ENCODE measurements at regions not wholly inside any gene's neighbourhood (a gene's known extent, or its start where the extent isn't known, plus 50 kb on each side); places are given as distances from the start of the nearest gene placed in this dataset.
"Not testable (repeated sequence)": the region's sequence is repeated elsewhere in the genome, so short reads cannot be mapped to it uniquely, and the experiment has no call there.

DNA sequence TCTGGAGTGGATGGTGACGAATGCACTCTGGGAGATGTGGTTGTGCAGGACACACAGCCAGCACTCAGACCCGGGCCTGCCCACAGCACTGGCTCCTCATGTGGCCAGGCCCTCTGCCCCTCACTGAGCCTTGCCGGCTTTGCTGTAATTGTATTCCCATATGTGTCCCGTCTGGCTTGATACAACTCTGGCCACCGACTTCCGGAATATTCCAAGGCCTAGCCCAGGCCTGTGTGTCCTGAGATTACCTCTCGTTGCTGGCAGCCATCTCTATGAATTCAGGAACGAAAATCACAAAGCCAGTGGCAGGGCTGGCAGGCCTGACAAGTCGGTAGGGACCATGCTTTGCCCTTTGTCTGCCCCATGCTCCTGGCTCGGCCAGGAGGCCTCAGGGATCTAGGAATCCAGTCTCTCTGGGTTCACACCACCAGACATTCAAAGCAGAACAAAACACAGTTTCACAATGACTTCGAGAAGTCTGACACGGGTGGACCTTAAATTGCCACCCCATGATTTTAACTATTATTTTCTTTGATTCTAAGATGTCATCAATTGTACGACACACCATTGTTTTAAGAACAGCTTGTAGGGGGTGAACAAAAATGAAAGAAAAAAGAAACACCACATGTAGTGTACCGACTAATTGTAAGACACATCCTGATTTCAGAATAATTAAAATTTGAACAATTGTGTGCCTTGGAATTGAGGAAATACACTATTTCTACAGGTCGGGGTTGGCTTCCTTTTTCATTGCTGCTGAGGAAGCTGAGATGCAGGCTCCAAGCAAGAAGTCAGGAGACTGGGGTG is 154.5 kb downstream of the BCL2L11 start:
- H3K9me3 ChIP-seq; H3K27ac ChIP-seq; H3K27me3 ChIP-seq; H3K36me3 ChIP-seq; DNase-seq; H3K4me3 ChIP-seq; intact Hi-C loops (cut with DNase I); H3K4me1 ChIP-seq: not testable (repeated sequence)
- WGBS, 2 donors = 84 to 92% methylated on average over 13 to 14 of the region's 15 CpGs

DNA sequence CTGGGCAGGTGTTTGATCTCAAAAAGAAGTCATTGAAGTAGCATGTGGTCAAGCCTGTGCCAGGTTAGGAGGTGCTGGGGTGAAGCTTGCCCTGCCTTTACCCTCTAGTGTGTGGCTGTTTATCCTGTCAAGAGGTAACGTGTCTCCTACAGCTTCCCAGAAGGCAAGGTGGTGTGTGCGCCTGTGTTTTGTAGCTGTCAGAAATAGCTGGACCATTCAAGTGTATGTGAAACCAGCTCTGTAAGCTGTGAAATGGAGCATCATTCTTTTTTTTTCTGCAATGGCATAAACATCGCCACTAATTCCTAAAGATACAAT is 155.1 kb downstream of the BCL2L11 start:
- H3K4me3 ChIP-seq, H3K9me3 ChIP-seq: not testable (repeated sequence)

DNA sequence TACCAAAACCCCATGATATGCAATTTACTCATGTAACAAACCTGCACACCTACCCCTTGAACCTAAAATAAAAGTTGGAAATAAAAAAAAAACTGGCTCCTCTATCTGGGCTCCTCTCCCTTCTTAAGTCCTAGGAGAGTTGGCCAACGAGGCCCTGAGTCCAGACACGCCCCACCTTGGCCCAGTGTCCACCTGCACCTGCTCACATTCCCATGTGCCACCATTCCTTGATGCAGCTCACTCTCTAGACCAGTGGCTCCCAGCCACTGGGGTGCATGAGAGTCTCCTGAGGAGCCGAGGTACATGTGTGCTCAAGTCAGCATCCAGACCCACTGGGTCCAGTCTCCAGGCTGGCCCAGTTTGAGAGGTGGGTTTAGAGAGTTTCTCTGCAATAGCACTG is 157.4 kb downstream of the BCL2L11 start:
- H3K27me3 ChIP-seq; DNase-seq; H3K4me3 ChIP-seq; H3K36me3 ChIP-seq; H3K27ac ChIP-seq; H3K9me3 ChIP-seq; intact Hi-C loops (cut with DNase I); H3K4me1 ChIP-seq: not testable (repeated sequence)
- WGBS, 2 donors = 80 to 88% methylated on average over 3 of the region's 3 CpGs

More for the DNA sequence above, 155.1 kb downstream of the BCL2L11 start:
- peak in 2 of 4 donors; percentile 17 to 48 for TF ChIP-seq POLR2AphosphoS5 (IDR thresholded peaks at IDR 0.05)
- H3K27me3 ChIP-seq; H3K27ac ChIP-seq; H3K4me1 ChIP-seq; intact Hi-C loops (cut with DNase I); DNase-seq; H3K36me3 ChIP-seq: not testable (repeated sequence)
- WGBS, 2 donors = 92 to 97% methylated on average over 2 of the region's 3 CpGs

DNA sequence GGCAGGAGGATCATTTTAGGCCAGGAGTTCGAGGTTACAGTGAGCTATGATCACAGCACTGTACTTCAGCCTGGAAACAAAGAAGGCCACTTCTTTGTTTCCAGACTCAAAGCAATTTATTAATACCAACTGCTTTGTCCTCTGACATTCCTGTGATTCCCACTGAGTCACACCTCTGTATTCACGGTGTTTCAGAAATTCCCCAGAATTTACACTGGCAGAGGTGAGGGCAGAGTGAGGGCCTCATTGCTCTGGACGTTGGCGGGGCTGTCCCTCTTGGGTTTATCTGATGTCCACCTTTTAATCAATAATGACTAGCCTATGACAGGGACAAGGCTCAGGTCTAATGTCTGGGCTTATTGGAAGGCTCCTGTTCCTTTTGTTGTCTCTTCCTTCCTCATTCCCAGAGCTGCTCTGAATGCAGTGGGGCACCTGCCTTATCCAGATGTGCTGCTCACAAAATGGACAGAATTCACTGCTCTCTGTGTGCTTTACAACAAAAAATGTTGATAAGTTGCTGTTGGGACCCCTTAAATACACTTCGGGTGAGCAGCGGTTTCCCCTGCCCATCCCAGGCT is 160.1 kb downstream of the BCL2L11 start:
- WGBS, 2 donors = 74 to 96% methylated on average over 2 of the region's 6 CpGs
- H3K27ac ChIP-seq; H3K4me3 ChIP-seq; H3K4me1 ChIP-seq; H3K9me3 ChIP-seq; intact Hi-C loops (cut with DNase I); H3K36me3 ChIP-seq; DNase-seq; H3K27me3 ChIP-seq: not testable (repeated sequence)

DNA sequence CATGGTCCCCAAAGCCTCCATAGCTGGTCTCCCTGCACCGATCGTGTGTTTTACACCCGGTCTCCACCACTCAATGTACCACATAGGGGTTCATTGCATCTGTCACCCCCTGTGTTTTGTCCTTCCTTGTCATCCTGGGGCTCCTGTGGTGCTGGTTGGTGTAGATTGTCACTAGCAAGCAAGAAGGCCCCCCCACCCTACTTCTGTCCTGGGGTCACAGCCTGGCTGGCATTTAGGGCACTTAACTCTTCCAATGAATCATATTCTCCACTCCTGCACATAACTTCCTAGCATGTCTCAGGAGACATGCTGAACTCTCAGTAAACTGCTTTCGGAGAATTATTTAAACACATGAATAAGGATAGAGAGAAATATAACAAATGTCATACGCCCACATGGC is 161.4 kb downstream of the BCL2L11 start:
- no CpG with 5 or more reads among the region's 5 CpGs for WGBS, 2 donors
- H3K27me3 ChIP-seq; H3K27ac ChIP-seq; intact Hi-C loops (cut with DNase I); H3K9me3 ChIP-seq; H3K4me3 ChIP-seq; DNase-seq; H3K36me3 ChIP-seq; H3K4me1 ChIP-seq: not testable (repeated sequence)

DNA sequence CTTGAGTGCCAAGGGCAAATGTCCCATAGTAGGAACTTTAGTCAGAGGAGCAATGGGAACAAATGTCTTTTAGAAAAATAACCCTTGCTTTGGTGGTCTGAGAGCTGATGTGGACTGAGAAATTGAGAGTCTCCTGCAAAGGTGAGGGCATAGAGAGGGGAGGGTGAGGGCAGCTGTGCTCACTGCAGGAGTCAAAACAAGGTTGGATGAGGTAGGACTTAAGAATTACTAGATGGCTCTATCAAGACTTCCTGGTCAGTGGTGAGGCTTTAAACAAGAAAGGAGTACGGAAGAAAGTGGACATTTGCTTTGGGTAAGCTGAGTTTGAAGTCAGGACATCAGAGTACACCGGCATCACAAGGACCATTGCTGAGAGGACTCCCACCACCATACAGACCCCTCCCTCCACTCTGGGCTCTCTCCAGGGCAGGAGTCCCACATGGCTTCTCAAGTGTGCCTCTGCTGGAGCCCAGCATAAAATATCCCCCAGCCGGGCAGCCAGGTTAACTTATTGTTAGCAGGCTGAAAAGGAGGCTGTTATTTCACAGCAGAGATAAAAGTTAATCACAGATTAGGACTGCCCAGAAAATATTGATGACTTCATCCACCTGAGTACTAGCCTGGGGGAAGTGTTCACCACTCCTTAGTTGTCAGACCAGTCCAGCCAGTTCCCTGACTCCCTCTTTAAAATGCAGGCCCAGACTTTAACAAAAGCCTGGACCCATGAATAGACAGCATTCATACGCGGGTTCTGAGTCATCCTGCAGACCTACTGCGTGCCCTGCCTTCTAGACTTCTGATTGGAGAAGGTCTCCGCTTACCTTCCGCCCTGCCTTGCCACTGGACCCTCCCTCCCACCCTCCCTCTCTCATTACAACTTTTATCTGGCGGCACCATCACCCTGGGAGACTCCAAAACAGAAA is 167.2 kb downstream of the BCL2L11 start:
- intact Hi-C loops (cut with DNase I); H3K27me3 ChIP-seq; DNase-seq; H3K4me1 ChIP-seq; H3K27ac ChIP-seq; H3K9me3 ChIP-seq; H3K4me3 ChIP-seq; H3K36me3 ChIP-seq: not testable (repeated sequence)
- 20 to 65% methylated on average over 7 to 8 of the region's 9 CpGs for WGBS, 2 donors

DNA sequence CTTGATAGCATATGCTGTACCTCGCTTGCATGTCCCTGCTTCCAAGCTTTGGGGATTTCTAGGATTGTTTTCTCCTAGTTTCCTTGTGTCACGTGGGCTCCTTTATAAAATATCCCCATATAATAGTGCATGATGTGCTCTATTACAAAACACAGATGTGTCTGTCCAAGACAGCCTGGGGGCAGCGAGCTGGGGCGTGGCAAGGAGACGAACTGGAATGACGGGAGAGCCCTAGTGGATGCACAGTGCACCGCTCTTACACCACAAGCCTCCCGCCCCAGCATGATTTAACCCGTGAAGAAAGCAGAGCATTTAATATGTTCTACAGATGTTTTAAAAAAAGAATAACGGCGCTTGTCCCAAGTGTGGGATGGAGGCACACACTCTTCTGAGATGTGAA is 169.7 kb downstream of the BCL2L11 start:
- H3K4me1 ChIP-seq; H3K4me3 ChIP-seq; DNase-seq; intact Hi-C loops (cut with DNase I); H3K36me3 ChIP-seq; H3K27ac ChIP-seq; H3K27me3 ChIP-seq; H3K9me3 ChIP-seq: not testable (repeated sequence)
- 33 to 86% methylated on average over 10 of the region's 11 CpGs for WGBS, 2 donors

DNA sequence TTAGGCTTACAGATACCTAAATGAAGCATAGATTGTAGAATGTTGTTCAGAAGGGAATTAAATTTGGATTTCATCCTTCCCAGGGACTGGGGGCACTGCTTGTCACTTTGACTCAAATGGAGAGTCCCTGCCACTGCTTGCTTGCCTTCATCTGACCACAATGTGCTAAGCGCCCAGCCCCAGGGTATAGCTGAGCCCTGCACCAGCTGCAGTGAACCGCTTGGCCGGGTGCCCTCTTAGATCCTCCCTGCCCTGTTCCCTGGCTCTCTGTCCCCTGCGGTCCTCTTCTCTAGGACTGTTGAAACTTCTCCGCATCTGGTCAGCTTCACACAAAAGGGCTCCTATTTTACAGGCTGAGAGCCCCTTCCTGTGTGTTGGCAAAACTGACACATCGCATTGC is 170.9 kb downstream of the BCL2L11 start:
- intact Hi-C loops (cut with DNase I) = not testable (repeated sequence)

DNA sequence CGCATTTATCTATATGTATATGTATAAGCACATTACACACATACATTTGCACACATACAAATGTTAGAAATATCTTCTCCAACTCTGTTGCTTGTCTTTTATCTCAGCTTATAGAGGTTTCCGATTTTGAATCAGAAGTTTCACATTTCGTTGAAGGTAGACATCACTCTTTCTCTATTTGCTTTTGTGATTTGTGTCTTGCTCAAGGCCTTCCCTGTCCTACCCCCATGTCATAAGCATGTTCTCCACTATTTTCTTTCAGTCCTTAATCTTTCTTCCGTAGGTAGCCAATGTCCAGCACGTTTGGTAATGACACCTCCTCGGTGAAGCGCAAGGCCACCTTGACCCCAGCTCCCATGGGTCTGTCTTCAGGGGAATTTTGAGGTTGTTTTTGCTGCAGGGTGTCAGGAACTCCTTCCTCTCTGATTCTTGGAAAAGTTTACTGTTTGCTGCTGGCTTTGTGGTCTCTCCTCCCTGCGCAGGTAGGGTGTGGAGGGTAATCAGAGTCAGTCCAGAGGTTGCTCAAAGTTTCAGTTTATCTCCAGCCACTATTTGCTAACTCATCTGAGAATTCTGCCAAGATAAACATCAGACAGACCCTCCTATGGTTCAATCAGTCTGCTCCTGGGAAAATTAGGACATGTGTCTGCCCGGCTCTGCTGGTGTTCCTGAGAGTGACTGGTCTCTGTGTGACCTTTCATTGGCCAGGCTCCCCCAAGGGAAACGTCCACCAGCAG is 171.7 kb downstream of the BCL2L11 start:
- H3K27me3 ChIP-seq; H3K4me3 ChIP-seq; H3K27ac ChIP-seq; H3K4me1 ChIP-seq; H3K9me3 ChIP-seq; intact Hi-C loops (cut with DNase I); DNase-seq; H3K36me3 ChIP-seq: not testable (repeated sequence)
- WGBS, 2 donors = 9 to 67% methylated on average over 7 of the region's 10 CpGs

More for the DNA sequence above, 170.9 kb downstream of the BCL2L11 start:
- not testable (repeated sequence) for H3K9me3 ChIP-seq, H3K27me3 ChIP-seq, H3K27ac ChIP-seq, H3K4me1 ChIP-seq, DNase-seq, H3K36me3 ChIP-seq, H3K4me3 ChIP-seq
- WGBS, 2 donors = 23 to 64% methylated on average over 5 of the region's 6 CpGs

DNA sequence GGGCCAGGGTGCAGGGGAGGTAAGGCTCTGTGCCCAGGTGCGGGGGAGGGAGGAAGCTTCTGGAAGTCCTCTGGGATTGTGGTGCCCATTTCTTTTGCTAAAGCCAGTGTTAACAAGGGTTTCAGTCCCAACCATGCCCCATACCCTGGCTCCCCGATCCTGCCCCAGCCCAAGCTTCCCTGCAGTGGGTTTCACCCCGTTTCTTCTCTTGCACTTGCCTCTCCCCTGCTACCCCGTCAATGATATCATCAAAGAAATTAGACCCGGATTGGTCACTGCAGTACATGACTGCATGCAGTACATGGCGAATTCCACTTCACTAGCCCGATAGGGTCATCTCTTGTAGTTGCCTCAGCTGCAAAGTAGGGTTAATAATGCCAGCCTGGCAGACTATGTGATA is 174.0 kb downstream of the BCL2L11 start:
- H3K27ac ChIP-seq; H3K4me3 ChIP-seq; DNase-seq; H3K4me1 ChIP-seq; H3K27me3 ChIP-seq; intact Hi-C loops (cut with DNase I); H3K36me3 ChIP-seq; H3K9me3 ChIP-seq: not testable (repeated sequence)
- 94 to 95% methylated on average over 2 to 4 of the region's 7 CpGs for WGBS, 2 donors

DNA sequence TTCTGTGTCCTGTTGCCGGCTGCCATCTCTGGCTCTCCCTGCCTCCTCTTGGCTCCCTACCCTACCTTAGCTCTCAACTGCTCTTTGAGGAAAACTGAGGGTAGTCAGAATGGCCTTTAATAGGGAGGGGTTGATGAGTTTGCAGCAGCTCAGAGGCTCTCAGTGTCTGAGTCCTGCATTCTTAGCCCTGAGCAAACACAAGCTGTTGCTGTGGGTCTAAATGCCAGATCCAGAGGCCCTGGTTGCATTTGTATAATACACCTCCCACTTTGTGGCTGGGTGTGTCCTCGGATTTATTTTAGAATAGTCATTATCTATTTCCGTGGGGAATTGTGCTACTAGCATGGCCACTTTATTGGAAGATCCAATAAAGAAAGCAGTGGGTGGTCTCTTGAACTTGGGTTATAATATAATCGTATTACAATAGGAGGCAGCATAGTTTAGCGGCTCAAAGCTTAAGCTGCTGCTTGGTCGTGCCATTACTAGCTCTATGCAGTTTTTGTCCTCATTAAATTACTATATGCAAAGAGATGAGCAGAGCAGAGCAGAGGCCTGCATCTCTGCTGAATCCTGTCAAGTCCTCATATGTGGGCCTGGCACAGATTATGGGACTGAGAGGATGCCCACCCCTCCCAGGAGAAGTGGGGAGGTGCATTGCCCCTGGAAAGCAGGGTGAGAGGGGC is 175.5 kb downstream of the BCL2L11 start:
- H3K4me3 ChIP-seq; H3K4me1 ChIP-seq; H3K36me3 ChIP-seq; H3K9me3 ChIP-seq; DNase-seq; intact Hi-C loops (cut with DNase I); H3K27me3 ChIP-seq; H3K27ac ChIP-seq: not testable (repeated sequence)
- 65 to 67% methylated on average over 5 of the region's 6 CpGs for WGBS, 2 donors

DNA sequence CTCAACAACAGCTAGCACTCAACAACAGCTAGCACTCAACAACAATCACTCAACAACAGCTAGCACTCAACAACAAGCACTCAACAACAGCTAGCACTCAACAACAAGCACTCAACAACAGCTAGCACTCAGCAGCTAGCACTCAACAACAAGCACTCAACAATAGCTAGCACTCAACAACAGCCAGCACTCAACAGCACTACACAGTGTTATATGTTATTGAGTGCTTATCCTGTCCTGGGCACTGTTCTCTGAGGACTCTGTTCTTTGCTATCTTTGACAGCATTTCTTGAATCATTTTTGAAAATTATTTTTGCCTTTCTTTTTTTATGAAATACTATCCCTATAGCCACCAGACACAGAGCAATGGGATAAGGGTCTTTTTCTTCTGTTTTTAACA is 176.4 kb downstream of the BCL2L11 start:
- H3K9me3 ChIP-seq; H3K27ac ChIP-seq; H3K4me1 ChIP-seq; intact Hi-C loops (cut with DNase I); H3K4me3 ChIP-seq; H3K36me3 ChIP-seq; H3K27me3 ChIP-seq; DNase-seq: not testable (repeated sequence)

All from sigmoid colon (tissue), 6 donors.